HG03565 (cell line): ENCODE measurements at regions not wholly inside any gene's neighbourhood (a gene's known extent, or its start where the extent isn't known, plus 50 kb on each side); places are given as distances from the start of the nearest gene placed in this dataset.

Experiments used
- ATAC-seq: cut with Tn5 transposase; IDR thresholded peaks from one replicate; pipeline ENCODE4 v1.9.1; 2021; ENCODE audit warnings: mild to moderate bottlenecking, moderate library complexity; ENCODE audit not compliant: unreplicated experiment

DNA sequence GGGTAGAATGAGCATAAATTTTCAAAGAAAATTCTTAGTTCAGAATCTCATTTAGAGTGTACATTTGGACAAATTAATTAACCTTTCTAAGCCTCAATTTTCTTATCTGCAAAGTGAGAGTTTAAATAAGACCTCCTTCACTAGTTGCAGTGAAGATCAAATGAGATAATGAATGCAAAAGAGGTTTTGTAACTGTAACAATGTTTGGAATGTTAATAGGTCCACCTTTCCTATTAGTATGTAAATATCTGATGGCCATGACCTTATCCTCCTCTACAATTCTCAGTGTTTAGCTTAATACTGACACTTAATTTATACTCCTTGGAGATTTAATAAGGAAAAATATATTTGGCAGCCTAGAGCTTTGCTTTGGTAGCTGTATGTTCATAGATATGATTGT, 138.8 kb downstream of the GABRG1 start:
- no peak for ATAC-seq

DNA sequence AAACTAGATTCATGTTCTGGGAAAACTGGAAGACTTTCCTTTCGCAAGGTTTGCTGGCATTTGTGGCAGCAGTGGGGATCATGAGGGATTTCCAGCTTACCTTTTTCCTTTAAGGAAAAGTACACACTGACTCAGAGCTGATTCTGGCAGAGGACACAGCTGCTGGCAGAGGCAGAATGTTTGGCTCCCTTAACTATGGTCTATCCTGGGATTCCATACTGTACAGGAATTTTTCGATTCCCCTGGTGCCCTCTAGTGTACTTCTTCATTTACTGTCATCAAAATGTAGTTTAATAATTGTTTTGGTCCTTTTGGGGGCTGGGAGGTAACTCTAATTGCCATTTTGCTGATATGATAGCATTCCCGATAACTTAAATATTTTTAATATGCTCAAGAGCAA, 152.7 kb downstream of the GABRG1 start:
- ATAC-seq: no peak

DNA sequence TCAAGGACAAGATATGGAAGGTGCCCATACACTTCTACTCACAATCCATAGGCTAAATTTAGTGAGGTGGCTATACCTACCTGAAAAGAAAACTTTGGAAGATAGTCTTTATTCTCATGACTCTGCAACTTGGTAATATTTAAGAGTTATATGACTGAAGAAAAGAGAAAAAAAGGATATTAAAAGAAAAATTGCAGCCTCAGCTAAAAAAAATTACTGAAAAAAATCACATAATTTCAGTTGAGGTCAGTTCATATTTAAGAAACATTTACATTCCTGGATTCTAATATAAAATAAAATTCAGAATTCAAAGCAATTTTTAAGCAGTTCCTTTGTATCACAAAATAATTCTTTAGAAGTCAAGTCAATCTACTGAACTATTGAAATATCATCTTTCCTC, 166.5 kb downstream of the GABRG1 start:
- no peak for ATAC-seq

DNA sequence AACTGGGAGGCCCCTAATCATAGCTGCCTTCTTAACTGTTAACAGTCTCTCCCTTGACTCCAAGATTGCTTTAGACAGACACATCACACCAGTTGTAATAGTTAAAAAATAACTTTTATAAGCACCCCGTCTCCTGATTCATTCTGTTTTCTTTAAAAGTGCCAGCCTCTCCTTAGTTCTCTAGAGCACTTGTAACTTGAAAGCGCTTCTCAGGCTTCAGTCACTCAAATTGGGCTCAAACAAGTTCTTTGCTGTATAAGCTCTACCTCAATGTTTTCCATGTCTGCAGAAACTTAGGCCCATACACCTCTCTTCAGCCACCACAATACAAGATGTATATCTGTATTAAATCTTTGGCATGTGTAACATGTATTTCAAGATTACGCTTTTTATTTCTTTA, 169.6 kb downstream of the GABRG1 start:
- ATAC-seq: no peak

DNA sequence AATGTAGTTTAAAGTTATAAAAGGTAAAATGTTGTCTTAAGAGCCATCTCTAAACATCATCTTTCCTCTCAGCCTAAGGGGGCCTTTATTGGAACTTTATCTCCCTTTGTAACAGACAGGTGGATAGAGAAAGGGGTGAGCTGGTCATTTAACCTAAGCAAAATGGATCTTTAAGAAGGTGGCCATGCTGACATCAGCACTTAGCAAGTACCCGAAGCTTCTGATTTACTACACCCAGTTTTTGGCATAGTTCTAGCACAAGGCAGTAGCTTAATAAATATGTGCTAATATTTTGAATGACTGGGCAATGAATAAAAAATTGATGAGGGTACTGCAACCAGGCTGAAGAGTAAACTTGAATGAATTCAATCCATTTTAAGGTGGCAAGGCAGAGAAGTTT, 172.7 kb downstream of the GABRG1 start:
- ATAC-seq: no peak

DNA sequence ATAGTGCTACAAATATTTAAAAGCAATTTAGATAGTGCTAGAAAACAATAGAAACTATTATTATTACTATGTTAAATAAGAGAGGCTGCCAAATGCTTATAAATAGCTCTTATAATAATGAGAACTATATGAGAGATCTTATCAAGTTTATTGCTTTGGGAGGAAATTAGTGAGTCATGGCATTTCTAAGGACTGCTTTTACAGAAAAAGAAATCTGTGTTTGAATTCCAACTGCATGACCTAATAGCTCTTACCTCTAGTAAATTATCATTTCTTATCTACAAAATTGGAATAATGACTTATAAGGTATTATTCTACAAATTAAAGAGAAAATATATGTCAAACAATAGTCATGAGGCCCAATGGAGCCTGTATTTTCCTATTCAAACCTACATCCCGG, 177.2 kb downstream of the GABRG1 start:
- ATAC-seq: no peak

DNA sequence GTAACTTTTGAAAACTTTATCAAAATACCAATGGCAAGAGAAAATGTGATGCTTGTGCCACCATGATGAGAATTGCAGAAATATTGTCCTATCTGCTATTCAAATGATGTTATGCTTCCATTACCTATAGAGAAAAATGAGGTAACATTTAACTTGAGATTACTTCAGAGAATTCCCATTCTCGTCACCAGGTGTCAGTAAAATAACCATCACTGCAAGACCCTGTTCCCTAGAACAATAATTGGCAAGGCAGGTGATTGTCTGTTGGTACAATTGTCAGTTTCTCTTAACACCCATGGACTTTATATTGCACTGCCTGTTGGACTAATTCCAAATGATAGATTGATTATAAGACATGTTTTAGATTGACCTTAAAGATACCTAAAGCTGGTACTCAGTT, 179.9 kb downstream of the GABRG1 start:
- no peak for ATAC-seq

DNA sequence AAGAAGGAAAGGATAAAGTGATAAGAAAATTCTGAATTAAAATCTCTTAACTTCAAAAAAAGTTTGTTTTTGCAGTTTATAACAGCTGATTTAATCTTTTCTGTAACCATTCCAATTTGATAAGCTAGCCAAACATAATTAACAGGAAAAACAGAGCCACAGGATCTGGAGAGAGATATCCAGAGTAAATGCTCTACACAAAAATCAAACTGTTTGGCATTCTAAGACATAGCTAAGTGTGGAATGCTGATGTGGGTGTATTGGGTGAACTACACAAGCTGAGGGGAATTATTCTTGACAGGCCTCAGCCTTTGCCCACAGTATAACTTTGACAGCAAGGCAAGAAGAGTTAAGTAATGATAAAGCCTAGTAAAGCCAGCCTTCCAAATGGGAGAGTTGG, 184.8 kb downstream of the GABRG1 start:
- no peak for ATAC-seq

DNA sequence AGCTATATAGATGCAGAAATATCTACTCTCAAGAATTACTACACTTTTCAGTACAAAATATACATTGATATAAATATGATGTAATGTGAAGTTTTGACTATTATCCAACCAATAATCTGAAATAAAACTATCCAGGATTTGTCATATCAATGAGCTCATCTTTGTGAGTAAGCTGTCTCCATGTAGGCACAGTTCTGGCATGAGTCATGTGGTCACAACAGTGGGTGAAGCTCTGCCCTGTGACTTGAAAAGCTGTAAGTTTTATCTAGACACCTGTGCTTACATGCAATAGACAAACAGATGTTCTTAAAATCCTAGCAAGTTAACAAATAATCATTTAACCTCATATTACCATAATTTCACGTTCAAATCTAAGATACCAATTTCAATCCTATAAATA, 192.7 kb downstream of the GABRG1 start:
- no peak for ATAC-seq

DNA sequence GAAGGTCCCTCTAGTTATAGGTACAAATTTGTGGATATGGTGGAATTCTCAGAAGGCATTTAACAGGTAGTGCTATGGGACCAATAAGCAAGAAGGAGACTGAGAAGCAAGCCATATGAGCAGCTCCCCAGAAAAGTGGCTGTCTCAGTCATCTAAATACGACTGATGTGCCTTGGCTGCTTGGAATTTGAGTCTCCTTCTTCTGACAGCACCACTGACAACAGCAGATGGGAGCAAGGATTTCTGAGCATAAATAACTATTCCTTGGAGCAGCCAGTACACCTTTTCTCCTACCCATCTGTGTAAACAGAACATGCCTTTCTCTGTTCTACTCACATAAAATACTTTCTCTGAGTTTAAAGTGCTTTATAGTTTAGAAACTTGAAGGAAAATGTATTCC, 196.2 kb downstream of the GABRG1 start:
- no peak for ATAC-seq

DNA sequence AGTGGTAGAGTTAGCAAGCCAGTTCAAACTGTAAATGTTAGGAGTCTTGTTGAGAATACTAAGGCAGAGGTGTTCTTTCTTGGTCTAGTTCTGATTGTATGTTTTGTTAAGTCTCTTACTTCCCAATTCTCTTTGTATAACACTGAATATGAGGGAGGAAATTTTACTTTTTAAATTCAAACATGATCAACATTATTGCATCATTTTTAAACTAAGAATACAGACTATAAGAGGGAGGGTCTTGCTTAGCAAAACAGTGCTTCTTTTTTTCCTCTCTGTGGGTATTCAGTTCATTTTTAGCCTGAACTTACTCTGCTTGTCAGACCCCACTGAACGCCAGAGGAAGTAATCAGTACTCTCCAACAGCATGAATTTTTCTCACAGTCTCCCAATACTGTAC, 198.0 kb downstream of the GABRG1 start:
- no peak for ATAC-seq

DNA sequence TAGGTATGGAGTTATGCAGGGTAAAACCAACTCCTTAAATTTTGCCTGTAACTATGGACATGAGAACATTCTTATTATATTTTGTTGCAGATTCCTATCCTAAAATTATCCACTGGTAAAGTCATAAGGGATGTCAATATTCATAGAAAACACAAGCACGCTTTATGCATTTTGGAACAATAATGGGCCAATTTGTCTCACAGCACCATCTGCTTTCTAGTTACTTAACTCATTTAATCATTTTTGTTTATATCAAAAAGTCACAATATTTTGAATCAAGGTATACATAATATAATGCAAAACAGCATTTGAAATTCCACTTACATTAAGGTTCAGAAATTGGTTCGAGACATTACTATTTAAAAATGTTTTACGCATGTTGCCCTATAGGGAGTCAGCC, 203.0 kb downstream of the GABRG1 start:
- ATAC-seq: no peak

DNA sequence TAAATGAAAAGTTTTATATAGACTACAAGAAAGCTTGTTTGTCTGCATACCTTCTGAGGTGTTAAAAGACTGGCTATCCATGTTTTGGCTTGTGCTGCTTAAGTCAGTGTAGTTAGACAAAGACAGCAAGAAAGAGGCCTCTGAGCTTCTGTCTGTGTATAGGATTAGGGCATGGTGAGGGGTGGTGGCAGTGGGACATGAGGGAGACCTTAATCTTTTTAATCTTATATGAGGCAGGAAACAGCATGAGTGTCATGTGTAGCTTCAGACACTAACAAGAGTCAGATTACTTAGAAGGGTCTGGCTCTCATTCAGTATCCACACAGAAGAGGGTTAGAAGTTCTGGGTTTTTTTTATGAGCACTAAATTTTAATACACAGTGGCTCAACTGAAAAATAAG, 213.3 kb downstream of the GABRG1 start:
- no peak for ATAC-seq

DNA sequence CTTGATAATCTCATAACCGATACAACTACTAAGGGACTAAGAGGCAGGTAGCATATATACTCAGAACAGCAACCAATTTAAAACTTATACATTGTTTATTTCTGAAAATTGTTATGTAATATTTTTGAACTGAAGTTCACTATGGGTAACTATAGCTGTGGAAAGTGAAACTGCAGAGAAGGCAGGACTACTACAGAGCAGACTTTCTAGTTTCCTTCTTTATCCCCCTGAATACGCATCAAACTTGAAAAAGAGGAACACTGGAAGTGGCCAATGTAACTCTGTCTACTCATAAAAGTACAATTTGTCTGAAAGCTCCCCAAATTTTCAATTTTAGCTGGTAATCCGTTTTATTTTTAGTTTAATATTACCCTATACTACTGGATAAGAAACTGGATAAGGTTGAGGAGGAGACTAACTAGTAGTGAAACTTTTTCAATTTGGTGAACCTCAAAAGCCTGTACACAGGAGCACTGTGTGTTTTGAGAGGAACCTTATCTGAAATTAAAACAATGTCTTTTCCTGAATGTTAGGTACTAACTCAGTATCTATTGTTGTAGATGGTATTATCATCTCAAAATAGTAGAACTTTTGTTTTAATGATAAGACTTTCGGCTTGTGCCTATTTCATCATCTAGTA, 225.8 kb downstream of the GABRG1 start:
- ATAC-seq: no peak

DNA sequence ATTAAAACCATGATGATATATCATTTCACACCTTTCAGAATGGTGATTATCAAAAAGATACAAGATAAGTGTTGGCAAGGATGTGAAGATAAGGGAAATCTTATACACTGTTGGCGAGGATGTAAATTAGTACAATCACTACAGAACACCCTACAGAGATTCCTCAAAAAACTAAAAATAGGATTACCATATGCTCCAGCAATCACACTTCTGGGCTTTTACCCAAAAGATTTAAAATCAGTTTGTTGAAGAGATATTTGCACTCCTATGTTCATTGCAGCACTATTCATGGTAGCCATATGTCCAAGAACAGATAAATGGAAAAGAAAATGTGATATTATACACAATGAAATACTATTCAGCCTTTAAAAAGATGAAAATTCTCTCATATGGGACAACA, 240.4 kb downstream of the GABRG1 start:
- no peak for ATAC-seq

DNA sequence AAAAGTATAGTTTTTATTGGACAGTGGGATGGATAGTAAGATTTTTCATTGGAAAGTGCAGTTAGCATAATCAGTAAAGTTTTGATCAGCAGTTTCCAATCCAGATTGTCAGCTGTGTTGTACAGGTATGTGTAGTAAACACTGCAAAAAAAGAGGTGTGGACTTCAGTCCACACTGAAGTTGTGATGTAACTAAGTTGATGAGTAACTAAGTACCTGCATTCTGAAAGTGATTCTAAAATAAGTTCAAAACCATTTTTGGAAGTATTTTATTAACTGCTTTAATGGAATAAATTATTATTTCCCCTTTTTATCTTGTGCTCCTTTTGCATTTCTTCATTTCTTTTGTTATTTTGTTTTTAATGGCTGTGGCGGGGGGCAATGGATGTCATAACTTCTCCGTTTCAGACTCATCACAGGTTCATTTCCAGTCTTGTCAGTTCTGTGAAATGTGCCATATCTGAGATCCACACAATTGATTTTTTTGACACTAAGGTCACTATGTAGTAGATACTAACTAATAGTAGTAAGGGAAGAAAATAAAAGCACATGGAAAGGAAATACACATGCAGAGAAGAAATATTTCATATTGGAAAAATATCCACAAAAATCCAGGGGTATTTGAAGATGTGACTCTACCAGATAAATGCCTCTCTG, 247.5 kb downstream of the GABRG1 start:
- ATAC-seq: no peak

DNA sequence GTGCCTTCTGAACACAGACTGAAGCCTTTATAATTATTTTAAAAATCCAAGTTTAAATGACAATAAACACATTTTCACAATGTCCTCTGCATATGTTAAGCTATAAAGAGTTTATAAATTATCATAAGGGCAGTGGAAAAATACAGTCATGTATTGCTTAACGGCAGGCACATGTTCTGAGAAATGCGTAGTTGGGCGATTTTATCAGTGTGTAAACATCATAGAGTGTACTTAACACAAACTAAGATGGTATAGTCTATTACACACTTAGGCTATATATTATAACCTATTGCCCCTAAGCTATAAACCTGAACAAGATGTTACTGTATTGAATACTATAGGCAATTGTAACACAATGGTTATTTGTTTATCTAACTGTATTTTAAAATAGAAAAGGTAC, 254.7 kb downstream of the GABRG1 start:
- no peak for ATAC-seq

DNA sequence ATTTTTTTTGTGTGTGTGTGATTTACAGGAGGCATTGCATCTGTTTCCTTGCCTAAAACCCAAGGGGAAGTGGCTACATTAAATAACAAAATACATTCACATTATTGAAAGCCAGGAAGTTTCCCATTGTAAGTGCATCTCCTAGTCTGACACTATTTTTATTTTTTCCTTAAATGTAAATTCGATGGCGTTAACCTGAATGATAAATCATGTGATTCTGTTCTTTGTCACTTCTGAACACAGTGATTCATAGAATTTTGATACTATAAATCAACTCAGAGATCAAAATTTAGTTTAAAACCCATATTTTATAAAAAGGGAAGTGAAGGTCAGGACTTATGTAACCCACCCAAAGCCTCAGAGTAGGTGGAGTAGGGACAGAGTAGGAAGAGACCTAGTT, 258.1 kb downstream of the GABRG1 start:
- ATAC-seq: no peak

DNA sequence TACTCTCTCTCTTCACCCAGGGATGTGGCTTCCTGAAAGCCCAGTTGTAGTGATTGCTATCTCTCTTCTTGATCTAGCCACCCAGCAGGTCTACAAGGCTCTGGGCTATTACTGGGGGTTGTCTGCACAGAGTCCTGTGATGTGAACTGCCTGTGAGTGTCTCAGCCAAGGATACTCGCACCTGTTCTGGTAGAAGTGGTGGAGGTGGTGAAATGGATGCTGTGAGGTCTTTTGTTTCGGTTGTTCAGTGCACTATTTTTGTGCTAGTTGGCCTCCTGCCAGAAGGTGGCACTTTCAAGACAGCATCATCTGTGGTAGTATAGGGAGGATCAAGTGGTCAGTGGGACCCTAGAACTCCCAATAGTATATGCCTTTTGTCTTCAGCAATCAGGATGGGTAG, 268.0 kb downstream of the GABRG1 start:
- no peak for ATAC-seq

DNA sequence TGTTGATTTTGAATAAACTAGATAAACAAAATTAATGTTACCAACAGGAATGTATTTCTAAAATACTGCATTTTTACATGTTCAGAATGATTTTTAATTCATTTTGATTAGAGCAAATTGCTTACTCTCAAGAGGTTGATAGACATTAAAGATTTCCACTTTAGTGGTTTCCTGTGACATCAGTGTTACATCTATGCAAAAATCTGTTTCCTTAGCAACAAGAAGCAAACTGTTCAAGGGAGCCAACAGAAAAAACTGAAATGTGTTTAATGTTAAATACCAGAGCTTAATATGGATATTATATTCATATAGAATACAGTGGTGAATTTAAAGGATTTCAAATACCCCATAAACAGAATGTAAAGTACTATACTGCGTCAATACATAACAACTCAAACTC, 277.8 kb downstream of the GABRG1 start:
- no peak for ATAC-seq

DNA sequence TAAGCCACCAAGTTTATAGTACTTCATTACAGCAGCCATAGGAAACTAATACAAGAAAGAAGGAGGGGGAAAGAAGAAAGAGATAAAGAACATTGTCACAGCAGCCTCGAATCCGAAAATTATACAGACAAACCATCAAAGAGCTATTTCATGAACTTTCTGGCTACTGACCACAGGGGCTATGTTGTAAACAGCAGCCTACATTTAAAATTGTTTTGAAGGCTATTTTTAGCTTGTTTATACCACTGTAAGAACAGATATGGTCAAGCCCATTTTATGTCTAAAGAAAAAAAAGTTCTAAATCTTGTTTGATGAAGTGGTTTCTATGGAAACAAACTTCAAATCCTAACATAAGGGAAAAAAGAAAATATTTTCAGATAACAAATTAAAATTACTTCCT, 282.1 kb downstream of the GABRG1 start:
- no peak for ATAC-seq

DNA sequence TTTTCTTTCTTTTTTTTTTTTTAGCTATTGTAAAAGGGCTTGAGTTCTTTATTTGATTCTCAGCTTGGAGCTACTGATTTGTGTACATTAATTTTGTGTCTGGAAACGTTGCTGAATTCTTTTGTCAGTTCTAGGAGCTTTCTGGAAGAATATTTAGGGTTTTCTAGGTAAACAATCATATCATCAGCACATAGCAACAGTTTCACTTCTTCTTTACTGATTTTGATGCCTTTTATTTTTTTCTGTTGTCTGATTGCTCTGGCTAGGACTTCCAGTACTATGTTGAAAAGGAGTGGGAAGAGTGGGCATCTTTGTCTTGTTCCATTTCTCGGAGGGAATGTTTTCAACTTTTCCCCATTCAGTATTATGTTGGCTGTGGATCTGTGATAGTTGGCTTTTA, 292.2 kb downstream of the GABRG1 start:
- no peak for ATAC-seq

DNA sequence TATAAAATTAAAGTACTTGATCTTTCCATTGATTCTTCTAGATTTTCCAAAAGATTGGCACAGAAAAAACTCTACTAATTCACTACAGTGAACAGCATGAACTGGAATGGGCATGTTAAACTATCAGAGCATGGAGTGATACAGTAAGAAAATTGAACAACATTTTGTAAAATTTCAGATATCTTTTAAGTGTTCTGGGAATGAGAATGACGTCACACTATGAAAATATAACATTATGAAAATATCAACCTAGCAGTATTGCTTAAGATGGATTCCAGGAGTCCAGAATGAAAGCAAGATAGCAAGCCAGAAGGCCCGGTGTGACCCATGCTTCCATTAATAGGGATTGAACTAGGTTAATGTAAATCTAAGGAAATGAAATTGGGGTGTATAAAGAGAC, 319.9 kb downstream of the GABRG1 start:
- no peak for ATAC-seq
